ENCODE measurements at regions not wholly inside any gene's neighbourhood (a gene's known extent, or its start where the extent isn't known, plus 50 kb on each side); places are given as distances from the start of the nearest gene placed in this dataset.

GRCh38 chr2:104746299-104746698 lies 107.6 kb upstream of the POU3F3 start:
- H3K36me3 ChIP-seq = no peaks in the 10 kb centered on the region
- 69 to 81% methylated on average over 8 of the region's 8 CpGs for WGBS, 2 donors
- H3K27ac ChIP-seq = no peak overlapping the region
- no peaks in the 10 kb centered on the region for H3K4me1 ChIP-seq
- no peak for DNase-seq (ENCODE audit: low spot score in 2 of 2)
- no peak overlapping the region for H3K4me3 ChIP-seq
- peaks cover 0 to 5% (median 0%) of the 10 kb centered on the region in 4 donors for H3K9me3 ChIP-seq
- TF ChIP-seq EP300 (IDR thresholded peaks at IDR 0.05) (no peak), CTCF (IDR thresholded peaks at IDR 0.05) (no peak), POLR2A (IDR thresholded peaks at IDR 0.05) (no peak)
- no peaks in the 10 kb centered on the region for H3K27me3 ChIP-seq

GRCh38 chr2:104746858-104747257 lies 107.1 kb upstream of the POU3F3 start:
- H3K9me3 ChIP-seq = peaks cover 0 to 5% (median 0%) of the 10 kb centered on the region in 4 donors
- no peaks in the 10 kb centered on the region for H3K4me1 ChIP-seq
- no peak overlapping the region for H3K27ac ChIP-seq
- no peaks in the 10 kb centered on the region for H3K27me3 ChIP-seq
- WGBS, 2 donors = 49 to 60% methylated on average over 24 of the region's 24 CpGs
- TF ChIP-seq CTCF (IDR thresholded peaks at IDR 0.05) (no peak), POLR2A (IDR thresholded peaks at IDR 0.05) (no peak), EP300 (IDR thresholded peaks at IDR 0.05) (no peak)
- no peak overlapping the region for H3K4me3 ChIP-seq
- H3K36me3 ChIP-seq = no peaks in the 10 kb centered on the region
- DNase-seq (ENCODE audit: low spot score in 2 of 2) = no peak

GRCh38 chr2:104749856-104750460 lies 104.0 kb upstream of the POU3F3 start:
- H3K9me3 ChIP-seq = no peaks in the 10 kb centered on the region
- H3K4me3 ChIP-seq = no peak overlapping the region
- TF ChIP-seq POLR2A (IDR thresholded peaks at IDR 0.05) = no peak
- no peak for TF ChIP-seq EP300 (IDR thresholded peaks at IDR 0.05)
- no peak for TF ChIP-seq CTCF (IDR thresholded peaks at IDR 0.05)
- DNase-seq (ENCODE audit: low spot score in 2 of 2) = no peak
- no peak overlapping the region for H3K27ac ChIP-seq
- WGBS, 2 donors = 61 to 68% methylated on average over 6 of the region's 6 CpGs
- no peaks in the 10 kb centered on the region for H3K27me3 ChIP-seq
- no peaks in the 10 kb centered on the region for H3K36me3 ChIP-seq
- no peaks in the 10 kb centered on the region for H3K4me1 ChIP-seq

- no peak for DNase-seq (ENCODE audit: low spot score in 2 of 2)
- H3K4me1 ChIP-seq = no peaks in the 10 kb centered on the region
- WGBS, 2 donors = 59 to 62% methylated on average over 9 of the region's 9 CpGs
- H3K27ac ChIP-seq = no peak overlapping the region
- H3K9me3 ChIP-seq = no peaks in the 10 kb centered on the region
- H3K36me3 ChIP-seq = no peaks in the 10 kb centered on the region
- no peak for TF ChIP-seq EP300 (IDR thresholded peaks at IDR 0.05)
- TF ChIP-seq POLR2A (IDR thresholded peaks at IDR 0.05) = no peak
- no peak for TF ChIP-seq CTCF (IDR thresholded peaks at IDR 0.05)
- no peaks in the 10 kb centered on the region for H3K27me3 ChIP-seq
- H3K4me3 ChIP-seq = no peak overlapping the region
Measured at GRCh38 chr2:104752504-104752903, 101.4 kb upstream of the POU3F3 start.

GRCh38 chr2:104755026-104755878 lies 98.7 kb upstream of the POU3F3 start:
- DNase-seq (ENCODE audit: low spot score in 2 of 2) = no peak
- TF ChIP-seq POLR2A (IDR thresholded peaks at IDR 0.05) (no peak), CTCF (IDR thresholded peaks at IDR 0.05) (no peak), EP300 (IDR thresholded peaks at IDR 0.05) (no peak)
- no peaks in the 10 kb centered on the region for H3K4me1 ChIP-seq
- no peaks in the 10 kb centered on the region for H3K36me3 ChIP-seq
- WGBS, 2 donors = 69 to 76% methylated on average over 26 of the region's 26 CpGs
- no peak overlapping the region for H3K27ac ChIP-seq
- no peaks in the 10 kb centered on the region for H3K9me3 ChIP-seq
- no peaks in the 10 kb centered on the region for H3K27me3 ChIP-seq
- no peak overlapping the region for H3K4me3 ChIP-seq
